PC-3 (cell line): ENCODE measurements at regions not wholly inside any gene's neighbourhood (a gene's known extent, or its start where the extent isn't known, plus 50 kb on each side); places are given as distances from the start of the nearest gene placed in this dataset.

ENCODE experiments used
- ATAC-seq: fragments of 200-7000 bp; cut with Tn5 transposase; 2 replicates; pipeline ENCODE4 v1.9.1; 2020; ENCODE audit warnings: mild to moderate bottlenecking, moderate library complexity
- BruUV-seq: library from RNA; stranded (reverse); fragments of 400-500 nt; replicated peaks from 2 replicates; lab custom pipeline; 2021; lab: Mats Ljungman, UMichigan
- CTCF ChIA-PET: fragments of 300-600 bp; sonication (Branson Sonifier 250); formaldehyde crosslinking; loops from one replicate; lab custom pipeline; 2022; ENCODE audit warnings: antibody characterized with exemption; lab: Charles Lee
- POLR2A ChIA-PET: fragments of 300-600 bp; sonication (Branson Sonifier 250); formaldehyde crosslinking; loops from one replicate; lab custom pipeline; 2022; ENCODE audit warnings: antibody characterized with exemption; ENCODE audit not compliant: unreplicated experiment; lab: Charles Lee
- DNase-seq: peaks from one replicate; pipeline ENCODE4 v3.0.0-alpha.2; 2015
- H2AFZ ChIP-seq: fragments of 300-600 bp; sonication (generic); 2 replicates; pipeline ENCODE4 v1.6.0; 2016; ENCODE audit warnings: antibody characterized with exemption, low read length
- H3F3A ChIP-seq: fragments of 300-600 bp; sonication (generic); one replicate; pipeline ENCODE4 v1.6.0; 2017; ENCODE audit warnings: antibody characterized with exemption, low read length, control low read depth, mild to moderate bottlenecking; ENCODE audit not compliant: unreplicated experiment
- H3K27ac ChIP-seq: fragments of 300-600 bp; sonication (generic); 2 replicates; pipeline ENCODE4 v1.5.1; 2016; ENCODE audit warnings: mild to moderate bottlenecking, low read length
- H3K27me3 ChIP-seq: fragments of 300-600 bp; sonication (generic); 2 replicates; pipeline ENCODE4 v1.6.1; 2016; ENCODE audit warnings: low read length, mixed read lengths
- H3K36me3 ChIP-seq: fragments of 300-600 bp; sonication (generic); 2 replicates; pipeline ENCODE4 v1.6.1; 2016; ENCODE audit warnings: low read depth, mixed run types, low read length, mixed read lengths
- H3K4me1 ChIP-seq: fragments of 300-600 bp; sonication (generic); 2 replicates; pipeline ENCODE4 v1.5.1; 2016; ENCODE audit warnings: low read length; ENCODE audit not compliant: insufficient read depth
- H3K4me2 ChIP-seq: fragments of 300-600 bp; sonication (generic); 2 replicates; pipeline ENCODE4 v1.6.0; 2016; ENCODE audit warnings: low read length
- H3K4me3 ChIP-seq: fragments of 300-600 bp; sonication (generic); 2 replicates; pipeline ENCODE4 v1.5.1; 2016; ENCODE audit warnings: mild to moderate bottlenecking, low read length, mixed read lengths
- H3K79me2 ChIP-seq: fragments of 300-600 bp; sonication (generic); 2 replicates; pipeline ENCODE4 v1.6.1; 2017; ENCODE audit warnings: low read length, mixed read lengths
- H3K9ac ChIP-seq: fragments of 300-600 bp; sonication (generic); 2 replicates; pipeline ENCODE4 v1.6.0; 2016; ENCODE audit warnings: mild to moderate bottlenecking, low read length
- H3K9me2 ChIP-seq: fragments of 300-600 bp; sonication (generic); replicated peaks from 2 replicates; pipeline ENCODE4 v1.6.1; 2016; ENCODE audit warnings: mixed run types, low read length, mixed read lengths
- H3K9me3 ChIP-seq: fragments of 300-600 bp; sonication (generic); 2 replicates; pipeline ENCODE4 v1.6.1; 2016; ENCODE audit warnings: low read length, mixed read lengths
- H4K20me1 ChIP-seq: fragments of 300-600 bp; sonication (generic); 2 replicates; pipeline ENCODE4 v1.6.1; 2016; ENCODE audit warnings: low read length, mixed read lengths
- CTCF ChIP-seq: fragments of 300-600 bp; sonication (generic); conservative IDR thresholded peaks from 2 replicates; pipeline ENCODE4 v1.5.1; 2017; ENCODE audit warnings: antibody characterized with exemption, low read depth, mild to moderate bottlenecking, low read length
- EZH2 ChIP-seq: fragments of 300-600 bp; sonication (generic); IDR thresholded peaks from one replicate; pipeline ENCODE4 v1.6.1; 2017; ENCODE audit warnings: antibody characterized with exemption, mild to moderate bottlenecking, low read length; ENCODE audit not compliant: unreplicated experiment
- EZH2phosphoT487 ChIP-seq: fragments of 300-600 bp; sonication (generic); IDR thresholded peaks from 2 replicates; pipeline ENCODE4 v1.6.1; 2018; ENCODE audit warnings: mild to moderate bottlenecking, antibody characterized with exemption, low read length, borderline replicate concordance
- intact Hi-C: fragments of 100-400 bp; cut with micrococcal nuclease; formaldehyde crosslinking; loops from 2 replicates; pipeline ENCODE4 v1.9.0; 2023

DNA sequence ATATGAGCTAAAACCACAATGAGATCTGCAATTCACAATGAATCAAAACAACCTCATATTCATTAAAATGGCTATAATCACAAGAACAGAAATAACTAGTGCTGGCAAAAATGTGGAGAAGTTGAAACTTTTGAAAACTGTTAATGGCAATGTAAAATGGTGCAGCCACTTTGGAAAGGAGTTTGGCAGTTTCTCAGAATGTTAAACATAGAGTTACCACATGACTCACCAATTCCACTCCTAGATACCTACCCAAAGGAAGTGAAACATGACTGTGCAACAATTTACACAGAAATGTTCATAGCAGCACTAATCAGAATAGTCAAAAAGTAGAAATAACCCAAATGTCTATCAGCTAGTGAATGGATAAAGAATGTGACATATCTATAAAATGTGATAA lies 862.2 kb downstream of the DTWD2 start:
- H4K20me1 ChIP-seq: no peaks in the 10 kb centered on the region
- H3F3A ChIP-seq: no peaks in the 10 kb centered on the region
- no peak overlapping the region for H3K4me2 ChIP-seq
- POLR2A ChIA-PET: no interaction called here
- CTCF ChIA-PET: no interaction called here
- H3K4me3 ChIP-seq: no peak overlapping the region
- no peaks in the 10 kb centered on the region for H3K9me3 ChIP-seq
- intact Hi-C loops: no loop called here
- H3K36me3 ChIP-seq: no peaks in the 10 kb centered on the region
- no peaks in the 10 kb centered on the region for H3K27me3 ChIP-seq
- no peak for DNase-seq
- H3K27ac ChIP-seq: no peak overlapping the region
- no peak overlapping the region for H2AFZ ChIP-seq
- no TSS peak for BruUV-seq
- H3K9ac ChIP-seq: no peak overlapping the region
- no peaks in the 10 kb centered on the region for H3K79me2 ChIP-seq
- no peaks in the 10 kb centered on the region for H3K4me1 ChIP-seq
- no peaks in the 10 kb centered on the region for H3K9me2 ChIP-seq
- TF ChIP-seq EZH2 (no peak), EZH2phosphoT487 (no peak), CTCF (no peak)
- ATAC-seq: no peak

- POLR2A ChIA-PET: no interaction called here
- no peaks in the 10 kb centered on the region for H3K79me2 ChIP-seq
- no peaks in the 10 kb centered on the region for H3K36me3 ChIP-seq
- no peak for ATAC-seq
- no peaks in the 10 kb centered on the region for H3K9me2 ChIP-seq
- H3K9me3 ChIP-seq: no peaks in the 10 kb centered on the region
- no TSS peak for BruUV-seq
- no peaks in the 10 kb centered on the region for H3K4me1 ChIP-seq
- intact Hi-C loops: no loop called here
- H3K9ac ChIP-seq: no peak overlapping the region
- H3F3A ChIP-seq: no peaks in the 10 kb centered on the region
- H3K27ac ChIP-seq: no peak overlapping the region
- TF ChIP-seq CTCF (no peak), EZH2phosphoT487 (no peak), EZH2 (no peak)
- H3K27me3 ChIP-seq: no peaks in the 10 kb centered on the region
- H3K4me3 ChIP-seq: no peak overlapping the region
- CTCF ChIA-PET: no interaction called here
- H3K4me2 ChIP-seq: no peak overlapping the region
- H4K20me1 ChIP-seq: no peaks in the 10 kb centered on the region
- H2AFZ ChIP-seq: no peak overlapping the region
- no peak for DNase-seq
Measured at GRCh38 chr5:118125687-118126086, 862.7 kb downstream of the DTWD2 start.

- TF ChIP-seq EZH2phosphoT487 (no peak), EZH2 (no peak), CTCF (no peak)
- Histone ChIP-seq H3K4me1 (no peaks in the 10 kb centered on the region), H2AFZ (no peak overlapping the region), H3K27me3 (no peaks in the 10 kb centered on the region), H3K4me2 (no peak overlapping the region), H3K9me3 (no peaks in the 10 kb centered on the region), H4K20me1 (no peaks in the 10 kb centered on the region), H3K9ac (no peak overlapping the region), H3K4me3 (no peak overlapping the region), H3K36me3 (no peaks in the 10 kb centered on the region), H3K79me2 (no peaks in the 10 kb centered on the region), H3K27ac (no peak overlapping the region), H3F3A (no peaks in the 10 kb centered on the region), H3K9me2 (no peaks in the 10 kb centered on the region)
- no peak for DNase-seq
- no peak for ATAC-seq
- intact Hi-C loops: no loop called here
- ChIA-PET CTCF (no interaction called here), POLR2A (no interaction called here)
- no TSS peak for BruUV-seq
Measured at GRCh38 chr5:118121258-118121657, 867.1 kb downstream of the DTWD2 start.
